ENCODE measurements at regions not wholly inside any gene's neighbourhood (a gene's known extent, or its start where the extent isn't known, plus 50 kb on each side); places are given as distances from the start of the nearest gene placed in this dataset.

DNA sequence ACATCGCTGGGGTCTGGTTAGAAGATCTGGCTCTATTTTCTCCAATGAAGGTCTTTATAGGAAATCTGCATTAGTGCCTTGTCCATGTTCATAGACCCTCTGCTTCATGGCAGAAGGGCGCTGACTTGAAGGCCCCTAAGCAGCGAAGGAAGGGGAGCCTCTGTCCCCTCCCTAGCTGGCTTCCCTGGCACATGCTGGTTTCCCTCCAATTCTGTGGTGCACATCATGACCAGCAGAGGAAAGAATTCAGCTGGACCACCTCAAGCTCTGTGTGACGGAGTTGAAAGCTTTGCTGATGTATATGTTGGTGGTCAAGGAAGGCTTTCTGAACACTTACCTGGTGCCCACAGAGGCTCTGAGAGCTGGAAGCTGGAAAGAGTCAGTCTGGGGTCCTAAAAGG is 129.7 kb upstream of the MYLIP start:
- CTCF ChIA-PET = no interaction called here

DNA sequence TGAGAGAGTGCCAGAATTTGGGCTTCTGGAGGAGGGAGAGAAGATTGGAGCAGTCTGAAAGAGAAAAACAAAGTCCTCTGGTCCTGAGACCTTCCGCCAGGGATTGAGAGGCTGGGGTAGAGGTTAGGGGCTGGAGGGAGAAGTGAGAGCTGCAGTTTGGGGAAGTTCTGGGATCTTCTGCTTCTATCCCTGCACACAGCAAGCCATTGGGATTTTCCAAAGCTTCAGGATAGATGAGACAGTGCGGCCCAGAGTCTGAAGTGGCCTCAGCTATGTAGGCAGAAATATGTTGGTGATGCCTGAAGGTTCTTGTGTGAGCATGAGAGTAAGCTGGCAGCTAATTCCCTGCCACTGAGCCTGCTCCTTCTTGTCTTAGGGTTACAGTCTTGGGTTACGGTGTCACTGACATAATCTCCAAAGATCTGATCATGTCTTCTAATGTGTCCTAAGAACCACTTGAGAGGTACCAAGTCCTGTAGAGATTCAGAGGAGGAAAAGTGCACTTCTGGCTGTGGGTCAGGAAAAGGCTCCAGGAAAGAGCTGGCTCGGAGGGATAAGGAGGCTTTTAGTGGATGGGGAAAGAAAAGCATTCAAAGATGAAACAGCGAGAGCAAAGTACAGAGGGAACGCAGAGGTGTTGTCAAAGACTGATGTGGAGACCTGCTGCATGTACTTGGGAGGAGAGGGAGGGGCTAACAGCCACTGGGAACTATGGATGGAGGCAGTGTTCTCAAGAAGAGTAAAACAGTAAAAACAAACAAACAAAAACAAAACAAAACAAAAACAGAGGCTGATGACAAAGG is 131.1 kb upstream of the MYLIP start:
- no peaks in the 10 kb centered on the region for H3K36me3 ChIP-seq (replicated peaks in 1 of 2; ENCODE audit: control insufficient read depth in 1 of 2, insufficient read depth in 2 of 2, low read length in 1 of 2)
- H3K27ac ChIP-seq (ENCODE audit: low read depth in 2 of 2, low read length in 1 of 2) = no peak overlapping the region
- H4K20me1 ChIP-seq (ENCODE audit: insufficient read depth) = no peaks in the 10 kb centered on the region
- H2AFZ ChIP-seq (ENCODE audit: low read depth) = no peak overlapping the region
- no peaks in the 10 kb centered on the region for H3F3A ChIP-seq (replicated peaks; ENCODE audit: insufficient read depth)
- H3K4me1 ChIP-seq (ENCODE audit: control insufficient read depth in 1 of 2, insufficient read depth in 2 of 2, low read depth in 1 of 2, low read length in 1 of 2) = peaks cover 0 to 13% of the 10 kb centered on the region in 2 experiments; a peak in 1 of 4 replicates
- DNase-seq = no peak
- TF ChIP-seq NFIC (IDR thresholded peaks at IDR 0.05; ENCODE audit: borderline replicate concordance) (no peak), JUND (IDR thresholded peaks at IDR 0.05) (no peak), POLR2AphosphoS5 (IDR thresholded peaks at IDR 0.05; ENCODE audit: low read depth, low read length) (no peak), RAD21 (IDR thresholded peaks at IDR 0.05; ENCODE audit: low read length) (no peak), YY1 (IDR thresholded peaks at IDR 0.05; ENCODE audit: low read depth) (no peak)
- TF ChIP-seq, protein P1, sequence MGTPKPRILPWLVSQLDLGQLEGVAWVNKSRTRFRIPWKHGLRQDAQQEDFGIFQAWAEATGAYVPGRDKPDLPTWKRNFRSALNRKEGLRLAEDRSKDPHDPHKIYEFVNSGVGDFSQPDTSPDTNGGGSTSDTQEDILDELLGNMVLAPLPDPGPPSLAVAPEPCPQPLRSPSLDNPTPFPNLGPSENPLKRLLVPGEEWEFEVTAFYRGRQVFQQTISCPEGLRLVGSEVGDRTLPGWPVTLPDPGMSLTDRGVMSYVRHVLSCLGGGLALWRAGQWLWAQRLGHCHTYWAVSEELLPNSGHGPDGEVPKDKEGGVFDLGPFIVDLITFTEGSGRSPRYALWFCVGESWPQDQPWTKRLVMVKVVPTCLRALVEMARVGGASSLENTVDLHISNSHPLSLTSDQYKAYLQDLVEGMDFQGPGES (IDR thresholded peaks at IDR 0.05; ENCODE audit: low read depth, low read length) = no peak
- TF ChIP-seq, protein P2, sequence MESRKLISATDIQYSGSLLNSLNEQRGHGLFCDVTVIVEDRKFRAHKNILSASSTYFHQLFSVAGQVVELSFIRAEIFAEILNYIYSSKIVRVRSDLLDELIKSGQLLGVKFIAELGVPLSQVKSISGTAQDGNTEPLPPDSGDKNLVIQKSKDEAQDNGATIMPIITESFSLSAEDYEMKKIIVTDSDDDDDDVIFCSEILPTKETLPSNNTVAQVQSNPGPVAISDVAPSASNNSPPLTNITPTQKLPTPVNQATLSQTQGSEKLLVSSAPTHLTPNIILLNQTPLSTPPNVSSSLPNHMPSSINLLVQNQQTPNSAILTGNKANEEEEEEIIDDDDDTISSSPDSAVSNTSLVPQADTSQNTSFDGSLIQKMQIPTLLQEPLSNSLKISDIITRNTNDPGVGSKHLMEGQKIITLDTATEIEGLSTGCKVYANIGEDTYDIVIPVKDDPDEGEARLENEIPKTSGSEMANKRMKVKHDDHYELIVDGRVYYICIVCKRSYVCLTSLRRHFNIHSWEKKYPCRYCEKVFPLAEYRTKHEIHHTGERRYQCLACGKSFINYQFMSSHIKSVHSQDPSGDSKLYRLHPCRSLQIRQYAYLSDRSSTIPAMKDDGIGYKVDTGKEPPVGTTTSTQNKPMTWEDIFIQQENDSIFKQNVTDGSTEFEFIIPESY (IDR thresholded peaks at IDR 0.05; ENCODE audit: borderline replicate concordance, low read depth) = no peak
- no peaks in the 10 kb centered on the region for H3K79me2 ChIP-seq (ENCODE audit: insufficient read depth)
- H3K27me3 ChIP-seq (ENCODE audit: insufficient read depth) = no peaks in the 10 kb centered on the region
- no peaks in the 10 kb centered on the region for H3K9me2 ChIP-seq
- H3K4me3 ChIP-seq (ENCODE audit: low read depth in 2 of 2, low read length in 1 of 2) = no peak overlapping the region
- ChIA-PET POLR2A (no interaction called here), CTCF (interaction anchor here (1.9 kb wide), 1 partner anchor 306 kb away, joined by 8 read pairs; no protein-coding TSS in a partner anchor)
- WGBS (ENCODE audit: low lambda C conversion rate) = 64% methylated on average over 6 of the region's 6 CpGs
- no peak overlapping the region for H3K4me2 ChIP-seq
- no peaks in the 10 kb centered on the region for H3K9me3 ChIP-seq
- no peak overlapping the region for H3K9ac ChIP-seq

More for the DNA sequence above, 129.7 kb upstream of the MYLIP start:
- H3K4me2 ChIP-seq = no peak overlapping the region
- H3K4me1 ChIP-seq (ENCODE audit: control insufficient read depth in 1 of 2, insufficient read depth in 2 of 2, low read depth in 1 of 2, low read length in 1 of 2) = peaks cover 0 to 10% of the 10 kb centered on the region in 2 experiments; a peak in 1 of 4 replicates
- H3K9me2 ChIP-seq = no peaks in the 10 kb centered on the region
- no peaks in the 10 kb centered on the region for H3K27me3 ChIP-seq (ENCODE audit: insufficient read depth)
- no peaks in the 10 kb centered on the region for H3K36me3 ChIP-seq (replicated peaks in 1 of 2; ENCODE audit: control insufficient read depth in 1 of 2, insufficient read depth in 2 of 2, low read length in 1 of 2)
- 53% methylated on average over 2 of the region's 4 CpGs for WGBS (ENCODE audit: low lambda C conversion rate)
- H3F3A ChIP-seq (replicated peaks; ENCODE audit: insufficient read depth) = no peaks in the 10 kb centered on the region
- TF ChIP-seq RFX5 (IDR thresholded peaks at IDR 0.05; ENCODE audit: low read length) (no peak), RAD21 (IDR thresholded peaks at IDR 0.05; ENCODE audit: low read length) (no peak), MEF2A (IDR thresholded peaks at IDR 0.05; ENCODE audit: borderline replicate concordance, low read depth) (no peak), FOSL2 (IDR thresholded peaks at IDR 0.05; ENCODE audit: borderline replicate concordance, low read depth) (no peak)
- TF ChIP-seq, protein P1 (IDR thresholded peaks at IDR 0.05; ENCODE audit: low read depth, low read length) = no peak
- TF ChIP-seq, protein P3, sequence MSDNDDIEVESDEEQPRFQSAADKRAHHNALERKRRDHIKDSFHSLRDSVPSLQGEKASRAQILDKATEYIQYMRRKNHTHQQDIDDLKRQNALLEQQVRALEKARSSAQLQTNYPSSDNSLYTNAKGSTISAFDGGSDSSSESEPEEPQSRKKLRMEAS (IDR thresholded peaks at IDR 0.05; ENCODE audit: low read depth) = no peak
- no peaks in the 10 kb centered on the region for H3K9me3 ChIP-seq
- POLR2A ChIA-PET = no interaction called here
- H4K20me1 ChIP-seq (ENCODE audit: insufficient read depth) = no peaks in the 10 kb centered on the region
- H3K4me3 ChIP-seq (ENCODE audit: low read depth in 2 of 2, low read length in 1 of 2) = no peak overlapping the region
- no peak overlapping the region for H2AFZ ChIP-seq (ENCODE audit: low read depth)
- H3K79me2 ChIP-seq (ENCODE audit: insufficient read depth) = no peaks in the 10 kb centered on the region
- DNase-seq = no peak
- H3K9ac ChIP-seq = no peak overlapping the region
- H3K27ac ChIP-seq (ENCODE audit: low read depth in 2 of 2, low read length in 1 of 2) = no peak overlapping the region
